Colonic mucosa (tissue), 4 donors: ENCODE measurements at regions not wholly inside any gene's neighbourhood (a gene's known extent, or its start where the extent isn't known, plus 50 kb on each side); places are given as distances from the start of the nearest gene placed in this dataset.

Experiments
- DNase-seq: peaks from one replicate; pipeline ENCODE4 v3.0.0-alpha.2; 2020
- H3K27ac ChIP-seq: fragments of 200-600 bp; one replicate; pipeline ENCODE4 v1.8.0; 2021
- H3K27me3 ChIP-seq: fragments of 200-600 bp; one replicate; pipeline ENCODE4 v1.8.0; 2021
- H3K36me3 ChIP-seq: fragments of 200-600 bp; one replicate; pipeline ENCODE4 v1.8.0; 2021
- H3K4me1 ChIP-seq: fragments of 200-600 bp; one replicate; pipeline ENCODE4 v1.8.0; 2021; ENCODE audit warnings: mild to moderate bottlenecking
- H3K4me3 ChIP-seq: fragments of 200-600 bp; one replicate; pipeline ENCODE4 v1.8.0; 2021
- H3K9ac ChIP-seq, 2 donors: one replicate each; pipeline ENCODE4 v1.7.0; 2013; ENCODE audit warnings: control low read depth in 2 of 2, low read depth in 2 of 2, low read length in 2 of 2
- H3K9me3 ChIP-seq: fragments of 200-600 bp; one replicate; pipeline ENCODE4 v1.8.0; 2021
- CTCF ChIP-seq: fragments of 200-600 bp; IDR thresholded peaks from one replicate; pipeline ENCODE4 v1.8.0; 2022; ENCODE audit warnings: antibody characterized with exemption, mild to moderate bottlenecking
- intact Hi-C: fragments of 100-400 bp; cut with DNase I; formaldehyde crosslinking; loops from one replicate; pipeline ENCODE4 v1.14.1; 2022
- donor health status: healthy.
- donor health status: DM: no; HTN: no; CAD: no.
- donor health status: DM: no; HTN: no; CAD: no.

- H3K36me3 ChIP-seq = no peaks in the 10 kb centered on the region
- intact Hi-C loops = no loop called here
- no peak overlapping the region for H3K4me3 ChIP-seq
- no peak overlapping the region for H3K27ac ChIP-seq
- no peaks in the 10 kb centered on the region for H3K4me1 ChIP-seq
- H3K9me3 ChIP-seq = no peaks in the 10 kb centered on the region
- no peak for TF ChIP-seq CTCF
- no peak overlapping the region for H3K9ac ChIP-seq
- H3K27me3 ChIP-seq = no peaks in the 10 kb centered on the region
- DNase-seq = no peak
Measured at GRCh38 chr4:159685340-159686092, 582.6 kb downstream of the RAPGEF2 start.

DNA sequence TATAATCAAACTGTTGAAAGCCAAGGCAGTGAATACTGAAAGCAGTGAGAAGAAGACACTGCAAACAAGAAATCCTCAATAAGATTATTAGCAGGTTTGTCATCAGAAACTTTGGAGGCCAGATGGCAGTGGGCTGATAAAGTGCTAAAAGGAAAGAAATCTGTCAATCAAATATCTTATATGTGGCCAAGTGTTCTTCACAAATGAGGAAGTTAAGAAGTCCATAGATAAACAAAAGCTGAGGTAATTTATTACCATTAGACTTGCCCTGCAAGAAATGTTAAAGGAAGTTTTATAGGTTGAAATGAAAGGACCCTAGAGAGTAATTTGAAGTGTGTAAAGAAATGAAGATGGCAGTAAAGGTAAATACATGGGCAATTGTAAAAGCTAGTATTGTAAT is 586.6 kb downstream of the RAPGEF2 start:
- H3K27me3 ChIP-seq = no peaks in the 10 kb centered on the region
- no peak overlapping the region for H3K9ac ChIP-seq
- intact Hi-C loops = no loop called here
- no peak overlapping the region for H3K4me3 ChIP-seq
- H3K36me3 ChIP-seq = no peaks in the 10 kb centered on the region
- DNase-seq = no peak
- no peaks in the 10 kb centered on the region for H3K9me3 ChIP-seq
- no peaks in the 10 kb centered on the region for H3K4me1 ChIP-seq
- no peak overlapping the region for H3K27ac ChIP-seq
- no peak for TF ChIP-seq CTCF

- Histone ChIP-seq H3K36me3 (no peaks in the 10 kb centered on the region), H3K27ac (no peak overlapping the region), H3K27me3 (no peaks in the 10 kb centered on the region), H3K9ac (no peak overlapping the region), H3K4me3 (no peak overlapping the region), H3K9me3 (no peaks in the 10 kb centered on the region), H3K4me1 (no peaks in the 10 kb centered on the region)
- TF ChIP-seq CTCF = no peak
- no peak for DNase-seq
- intact Hi-C loops = no loop called here
Measured at GRCh38 chr4:159697322-159698283, 594.7 kb downstream of the RAPGEF2 start.

GRCh38 chr4:159698336-159698735 is 595.5 kb downstream of the RAPGEF2 start:
- Histone ChIP-seq H3K4me1 (no peaks in the 10 kb centered on the region), H3K9ac (no peak overlapping the region), H3K4me3 (no peak overlapping the region), H3K36me3 (no peaks in the 10 kb centered on the region), H3K27ac (no peak overlapping the region), H3K27me3 (no peaks in the 10 kb centered on the region), H3K9me3 (no peaks in the 10 kb centered on the region)
- no peak for TF ChIP-seq CTCF
- intact Hi-C loops = no loop called here
- DNase-seq = no peak

DNA sequence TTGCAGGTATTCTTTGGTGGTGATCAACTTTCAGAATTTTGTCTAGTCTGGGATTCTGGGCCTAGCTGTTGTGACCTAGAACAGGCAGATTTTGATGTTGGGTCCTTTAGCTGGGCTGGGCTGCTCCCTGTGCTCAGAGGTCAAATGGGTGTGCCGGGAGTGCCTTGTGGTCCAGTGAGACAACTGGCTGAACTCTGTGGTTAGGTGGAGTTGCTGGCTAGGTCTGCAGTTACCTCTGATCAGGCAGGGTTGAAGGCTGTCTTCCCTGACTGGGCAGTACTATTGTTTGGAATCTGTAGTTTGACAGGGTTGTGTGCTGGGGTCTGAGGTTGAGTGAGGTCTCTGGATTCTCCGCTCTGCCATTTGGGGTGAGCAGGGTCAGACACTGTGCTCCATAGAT is 599.3 kb downstream of the RAPGEF2 start:
- H3K27ac ChIP-seq = no peak overlapping the region
- no peak overlapping the region for H3K4me3 ChIP-seq
- H3K27me3 ChIP-seq = no peaks in the 10 kb centered on the region
- TF ChIP-seq CTCF = no peak
- DNase-seq = no peak
- no peaks in the 10 kb centered on the region for H3K4me1 ChIP-seq
- no peaks in the 10 kb centered on the region for H3K9me3 ChIP-seq
- H3K36me3 ChIP-seq = no peaks in the 10 kb centered on the region
- intact Hi-C loops = no loop called here
- no peak overlapping the region for H3K9ac ChIP-seq
